NCI-H146 treated with DMSO at 0.1 percent for 48 hours (cell line): ENCODE measurements at regions not wholly inside any gene's neighbourhood (a gene's known extent, or its start where the extent isn't known, plus 50 kb on each side); places are given as distances from the start of the nearest gene placed in this dataset.

Source experiments
- DNase-seq: peaks from one replicate; lab custom pipeline; 2025; ENCODE audit not compliant: unreplicated experiment; lab: John Stamatoyannopoulos, UW

DNA sequence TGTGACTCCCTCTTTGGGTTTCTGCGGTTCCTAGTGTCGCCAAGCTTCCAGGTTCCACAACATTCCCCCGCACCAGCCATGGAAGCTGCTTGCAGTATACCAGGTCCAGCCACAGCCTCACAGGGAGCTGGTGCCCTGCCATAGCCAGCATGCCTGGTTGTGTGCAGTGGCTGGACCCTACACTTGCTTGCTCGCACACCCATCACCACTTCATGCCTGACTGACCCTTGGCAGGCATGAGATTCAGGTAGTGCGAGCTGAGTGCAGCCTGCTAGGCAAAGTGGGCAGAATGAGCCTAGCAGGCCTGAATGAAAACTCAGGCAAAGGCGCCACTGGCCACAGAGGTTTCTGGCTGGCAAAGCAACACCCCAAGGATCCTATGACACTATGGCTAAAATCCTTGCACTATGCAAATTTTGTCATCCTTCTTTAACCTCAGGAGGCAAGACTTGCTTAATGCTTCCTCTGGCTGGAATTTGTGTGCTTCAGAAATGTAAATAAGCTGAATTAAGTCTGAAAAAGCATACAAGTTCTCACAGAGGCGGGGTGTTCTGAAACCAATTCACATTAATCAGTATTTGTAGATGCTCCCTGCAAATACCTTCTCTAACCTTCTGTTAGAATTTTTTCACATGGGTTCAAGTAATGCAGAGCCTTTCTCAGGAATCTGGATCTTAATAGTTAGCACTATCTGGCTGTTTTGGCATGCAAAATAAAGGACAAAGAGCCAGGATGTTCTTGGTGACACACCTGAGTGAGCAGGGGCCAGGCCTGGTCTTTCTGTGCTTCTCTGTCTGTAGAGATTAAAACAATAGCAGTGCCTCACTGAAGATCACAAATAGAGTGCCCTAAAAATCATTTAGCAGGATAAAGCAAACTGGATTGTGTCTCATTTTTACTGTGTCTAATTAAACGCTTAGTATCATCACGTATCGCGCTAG lies 256.9 kb downstream of the GPATCH2 start:
- no peak for DNase-seq

DNA sequence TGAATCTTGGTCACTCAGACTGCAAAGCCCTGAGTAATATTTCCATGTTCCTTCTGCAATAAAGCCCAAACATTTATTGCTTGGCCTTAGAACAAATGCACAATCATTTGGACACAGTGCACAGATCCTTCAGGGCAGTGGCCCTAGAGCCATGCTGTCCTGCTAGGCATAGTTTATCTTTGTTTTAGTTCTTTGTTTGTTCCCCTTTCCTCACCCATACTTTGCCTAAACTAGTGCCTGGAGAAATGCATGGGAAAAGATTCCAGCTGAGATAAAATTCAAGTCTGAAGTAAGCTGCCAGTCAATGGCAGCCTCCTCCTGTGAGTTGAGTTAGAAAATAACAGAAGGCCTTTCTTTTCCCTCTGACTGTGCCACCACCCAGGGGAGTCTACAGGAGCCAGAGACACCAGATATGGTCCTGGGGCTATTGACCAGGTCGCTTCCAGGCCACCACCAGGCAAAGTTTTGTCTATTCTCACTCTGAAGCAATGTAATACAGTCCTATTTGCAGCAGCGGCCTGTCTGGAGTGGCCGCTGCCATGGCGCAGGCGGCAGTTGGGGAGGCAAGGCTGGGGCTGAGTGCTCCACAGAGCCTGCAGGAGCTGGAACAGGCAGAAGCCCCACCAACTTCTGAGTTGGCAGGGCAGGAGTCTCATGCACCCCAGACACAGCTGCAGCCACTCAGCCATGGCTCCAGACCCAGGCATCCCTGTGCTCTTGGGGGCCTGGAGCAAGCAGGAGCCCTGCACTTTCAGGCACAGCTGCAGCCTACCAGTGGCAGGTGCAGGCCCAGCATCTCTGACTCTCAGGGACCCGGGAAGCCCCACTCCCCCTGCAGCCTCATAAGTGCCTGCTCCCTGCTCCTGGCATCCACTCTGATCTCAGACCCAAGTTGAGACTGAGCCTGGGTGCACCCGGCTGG lies 258.6 kb downstream of the GPATCH2 start:
- no peak for DNase-seq

DNA sequence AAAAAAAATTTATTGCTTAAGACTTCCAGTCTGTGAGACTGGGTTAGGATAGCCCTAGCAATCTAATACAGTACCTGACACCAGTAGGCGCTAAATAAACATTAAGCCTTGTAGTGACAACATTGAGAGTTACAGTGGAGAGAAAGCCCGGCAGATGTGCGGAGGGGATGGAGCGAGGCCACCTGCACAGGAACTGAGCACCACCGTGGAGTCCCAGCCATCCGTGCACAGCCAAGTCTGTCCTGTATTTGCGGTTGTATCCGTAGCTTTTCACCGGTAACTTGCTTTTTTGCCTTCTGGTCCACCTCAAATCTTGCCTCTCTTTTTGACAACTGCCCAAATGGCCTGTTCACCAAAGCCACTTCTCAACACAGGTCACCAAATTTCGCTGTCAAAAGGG lies 260.1 kb downstream of the GPATCH2 start:
- no peak for DNase-seq

DNA sequence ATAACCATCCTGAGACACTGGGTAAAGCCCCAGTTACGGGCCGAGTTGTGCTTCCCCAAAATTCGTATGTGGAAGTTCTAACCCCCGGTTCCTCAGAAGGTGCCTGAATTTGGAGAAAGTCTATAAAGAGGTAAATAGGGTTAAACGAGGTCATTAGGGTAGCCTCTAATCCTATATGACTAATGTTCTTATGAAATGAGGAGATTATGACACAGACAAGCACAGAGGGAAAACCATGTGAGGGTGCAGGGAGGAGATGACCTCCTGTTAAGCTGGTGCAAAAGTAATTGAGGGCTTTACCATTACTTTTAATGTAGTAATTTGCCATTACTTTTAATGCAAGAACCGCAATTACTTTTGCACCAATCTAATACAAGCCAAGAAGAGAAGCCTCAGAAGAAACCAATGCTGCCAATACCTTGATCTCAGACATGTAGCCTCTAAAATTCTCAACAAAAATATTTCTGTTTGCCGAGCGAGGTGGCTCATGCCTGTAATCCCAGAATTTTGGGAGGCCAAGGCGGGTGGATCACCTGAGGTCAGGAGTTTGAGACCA lies 260.8 kb downstream of the GPATCH2 start:
- no peak for DNase-seq

DNA sequence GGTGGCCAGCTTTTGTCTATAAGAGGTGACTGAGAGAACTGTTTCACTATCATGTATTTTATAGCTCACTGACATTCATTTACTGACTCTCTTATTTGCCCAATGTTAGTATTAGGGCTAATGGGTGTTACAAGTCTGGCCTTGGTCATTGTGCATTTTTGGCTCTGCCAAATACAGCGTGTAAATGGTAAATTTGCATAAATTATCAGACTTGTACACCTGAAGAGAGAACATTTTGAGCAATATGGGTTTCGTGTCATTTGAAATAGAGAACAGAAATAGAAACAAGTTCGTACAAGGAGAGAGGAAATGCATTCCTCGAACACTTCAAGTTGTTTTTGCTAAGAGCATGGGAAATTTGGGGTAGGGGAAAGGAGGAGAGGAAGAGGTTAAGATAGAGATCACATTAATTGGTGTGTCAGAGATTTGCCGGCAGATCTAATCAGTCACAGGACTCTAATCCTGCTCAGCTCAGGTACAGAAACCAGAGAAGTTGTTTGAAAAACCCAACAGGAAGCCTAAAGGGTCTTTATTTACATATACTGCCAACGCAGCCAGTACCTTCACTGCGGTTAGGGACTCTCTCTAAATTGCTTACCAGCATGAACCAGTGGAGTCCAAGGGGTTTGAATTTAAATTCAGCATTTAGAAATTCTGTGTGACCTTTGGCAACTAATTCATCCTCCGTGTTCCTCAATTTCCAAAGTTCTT lies 261.5 kb downstream of the GPATCH2 start:
- DNase-seq, result no peak

DNA sequence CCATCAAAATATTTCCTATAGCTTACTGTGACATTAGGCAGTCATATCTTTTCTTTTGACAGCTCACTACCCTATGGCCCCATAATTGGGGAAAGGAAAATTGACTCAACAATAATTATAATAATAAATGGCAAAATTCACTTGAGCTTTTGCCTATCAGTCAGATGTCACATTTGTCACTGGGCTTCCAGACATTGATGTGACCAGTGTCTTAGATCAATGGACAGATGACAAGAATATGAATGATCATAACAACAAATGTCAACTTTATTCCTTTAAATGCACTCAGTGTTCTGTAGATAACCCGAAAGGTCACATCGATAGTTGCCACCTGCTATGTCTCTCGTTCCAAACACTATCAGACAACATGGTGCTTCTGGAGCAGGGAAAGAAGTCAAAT lies 266.7 kb downstream of the GPATCH2 start:
- peak; percentile 34 for DNase-seq

DNA sequence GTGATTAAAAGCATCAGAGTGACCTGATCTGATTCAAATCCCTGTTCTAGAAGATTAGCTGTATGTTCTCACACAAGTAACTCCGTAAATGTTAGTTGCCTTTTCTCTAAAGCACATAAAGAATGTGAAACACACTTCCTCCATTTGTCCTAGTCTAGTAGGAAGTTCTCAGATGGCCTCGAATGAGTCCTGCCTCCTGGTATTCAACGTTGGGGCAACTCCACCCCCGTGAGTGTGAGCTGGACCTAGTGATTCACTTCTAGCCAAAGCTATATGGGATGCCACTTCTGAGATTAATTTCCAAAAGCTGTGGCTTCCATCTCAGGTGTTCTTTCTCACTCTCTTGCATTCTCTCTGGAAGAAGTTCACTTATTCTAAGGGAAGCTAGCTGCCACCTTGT lies 267.6 kb downstream of the GPATCH2 start:
- no peak for DNase-seq

DNA sequence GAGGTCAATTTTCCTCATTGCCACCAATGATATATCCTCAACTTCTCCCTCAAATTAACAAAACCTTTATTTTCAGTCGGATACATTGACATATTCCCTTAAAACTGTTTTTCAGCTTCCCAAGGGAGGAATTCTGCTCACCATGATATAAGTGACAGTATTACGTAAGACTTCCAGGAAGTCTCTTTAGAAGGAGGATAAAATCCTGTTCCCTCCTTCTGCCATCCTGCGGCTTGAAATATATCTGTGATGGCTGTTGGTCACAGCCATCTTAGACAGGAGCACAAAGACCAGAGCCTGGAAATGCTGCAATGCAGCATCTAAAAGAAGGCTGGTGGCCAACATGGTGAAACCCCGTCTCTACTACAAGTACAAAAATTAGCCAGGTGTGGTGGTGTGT lies 270.4 kb downstream of the GPATCH2 start:
- no peak for DNase-seq

DNA sequence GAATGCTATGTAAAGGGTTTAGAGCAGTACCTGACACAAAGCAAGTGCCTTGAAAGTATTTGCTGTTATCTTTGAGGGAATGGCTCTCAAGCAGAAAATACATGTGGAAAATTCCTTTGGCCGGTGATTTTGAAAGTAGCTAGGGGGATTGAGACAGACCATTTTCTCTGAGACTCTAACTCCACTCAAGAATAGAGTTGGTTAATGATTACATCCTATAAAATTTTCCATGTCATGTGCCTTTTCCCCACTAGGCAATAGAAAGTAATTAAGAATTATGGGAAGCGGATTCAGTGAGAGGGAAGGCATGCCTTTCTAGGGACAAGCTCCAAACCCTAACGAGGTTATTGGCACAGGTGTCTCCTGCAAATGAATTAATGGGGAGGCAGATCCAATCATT lies 276.0 kb downstream of the GPATCH2 start:
- no peak for DNase-seq

DNA sequence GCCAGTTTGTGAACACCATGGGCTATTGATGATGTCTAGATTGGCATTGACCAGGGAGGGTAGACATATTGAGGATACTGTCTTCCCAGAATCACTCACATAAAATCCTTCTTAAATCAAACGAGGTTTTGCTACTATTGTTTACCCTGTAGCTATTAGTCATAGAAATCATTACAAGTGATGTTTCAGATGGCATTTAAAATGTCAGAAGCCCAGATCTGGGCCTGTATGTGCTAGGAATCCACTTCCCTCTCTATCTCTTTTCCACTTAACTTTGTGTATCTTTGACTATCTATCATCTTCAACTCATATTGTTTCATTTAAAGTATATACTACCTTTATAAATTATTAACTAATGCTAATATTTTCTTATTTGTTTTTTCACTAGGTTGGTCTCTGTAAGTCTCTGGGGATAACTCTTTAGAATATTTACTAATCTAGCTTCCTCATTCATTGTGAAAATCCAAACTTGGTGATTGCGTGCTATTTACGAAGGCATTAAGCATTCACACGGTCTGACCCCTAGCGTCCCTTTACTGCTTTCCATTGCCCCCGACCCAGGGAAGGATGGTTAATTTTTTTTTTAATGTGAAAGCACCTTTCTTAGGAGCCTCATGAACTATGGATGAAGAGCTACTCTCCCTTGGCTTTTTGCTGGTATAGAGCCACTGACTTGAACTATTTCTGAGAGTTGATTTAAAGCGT lies 281.8 kb downstream of the GPATCH2 start:
- DNase-seq, result no peak

DNA sequence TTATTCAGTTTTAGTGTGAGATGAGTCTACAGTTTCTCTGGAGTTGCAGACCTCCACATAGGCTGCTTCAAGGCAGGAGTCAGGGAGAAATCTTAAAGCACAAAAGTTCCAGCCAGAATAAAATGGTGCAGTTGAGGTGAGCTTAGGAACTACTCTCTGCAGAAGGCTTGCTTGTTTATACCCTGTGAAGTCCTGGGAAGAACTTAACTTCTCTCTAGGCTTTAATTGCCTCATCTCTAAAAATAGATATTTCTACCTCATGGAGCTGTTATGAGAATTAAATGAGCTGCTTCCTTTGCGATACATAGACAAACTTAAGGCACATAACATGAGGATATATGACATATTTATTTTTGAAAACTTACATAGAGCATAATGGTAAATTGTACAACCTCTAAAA lies 286.2 kb downstream of the GPATCH2 start:
- DNase-seq, result no peak

DNA sequence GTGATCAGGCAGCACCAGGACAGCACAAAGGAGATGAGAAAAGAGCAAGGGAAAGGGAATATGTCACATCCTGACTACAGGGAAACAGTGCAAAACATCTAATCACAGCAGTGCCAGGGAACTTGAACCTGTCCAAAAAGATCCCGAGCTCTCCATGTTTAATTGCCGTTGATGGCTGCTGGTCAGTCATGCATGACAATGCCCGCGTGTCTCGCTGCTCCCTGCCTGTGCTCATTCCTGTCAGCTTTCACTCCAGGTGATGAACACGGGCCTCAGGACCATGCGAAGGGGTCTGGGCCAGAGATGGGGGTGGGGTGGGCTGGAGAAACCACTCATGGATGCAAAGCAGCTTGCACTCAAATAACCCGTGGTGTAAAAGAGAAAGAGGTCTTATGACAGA lies 287.0 kb downstream of the GPATCH2 start:
- DNase-seq, result peak; percentile 46

DNA sequence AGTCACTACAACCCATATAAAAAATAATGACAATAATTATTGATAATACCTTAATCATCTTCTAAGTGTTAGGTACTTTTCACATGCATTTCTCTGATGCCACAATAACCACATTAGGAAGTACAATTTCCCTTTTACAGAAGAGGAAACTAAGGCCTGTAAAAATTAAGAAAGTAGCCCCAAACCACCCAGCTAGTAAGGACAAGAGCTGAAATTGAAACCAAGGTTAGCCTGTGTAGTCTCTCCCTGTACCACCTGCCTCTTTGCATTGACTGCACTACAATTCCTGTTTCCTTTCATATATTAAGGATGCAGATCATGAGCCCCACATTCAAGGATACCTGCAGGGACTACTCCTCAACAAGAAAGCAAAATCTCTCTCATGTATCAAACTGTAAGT lies 288.8 kb downstream of the GPATCH2 start:
- no peak for DNase-seq

DNA sequence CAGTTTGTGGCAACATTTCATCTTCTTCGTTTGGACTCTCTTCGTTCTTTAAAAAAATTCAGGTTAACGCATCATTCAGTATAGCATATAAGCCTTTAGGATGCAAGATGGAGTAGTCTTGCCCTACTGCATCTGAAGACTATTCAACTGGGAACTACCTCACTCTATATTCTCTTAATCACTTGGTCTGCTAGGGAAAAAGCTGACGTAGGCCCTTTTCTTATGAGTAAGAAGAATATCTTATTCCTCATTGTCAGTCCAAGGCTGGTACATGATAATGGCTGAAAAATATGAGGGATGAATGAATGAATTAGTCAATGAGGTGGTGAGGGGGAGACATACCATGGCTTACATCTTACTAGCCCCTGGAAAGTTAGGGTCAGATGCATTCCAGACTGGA lies 294.2 kb downstream of the GPATCH2 start:
- DNase-seq, result no peak

DNA sequence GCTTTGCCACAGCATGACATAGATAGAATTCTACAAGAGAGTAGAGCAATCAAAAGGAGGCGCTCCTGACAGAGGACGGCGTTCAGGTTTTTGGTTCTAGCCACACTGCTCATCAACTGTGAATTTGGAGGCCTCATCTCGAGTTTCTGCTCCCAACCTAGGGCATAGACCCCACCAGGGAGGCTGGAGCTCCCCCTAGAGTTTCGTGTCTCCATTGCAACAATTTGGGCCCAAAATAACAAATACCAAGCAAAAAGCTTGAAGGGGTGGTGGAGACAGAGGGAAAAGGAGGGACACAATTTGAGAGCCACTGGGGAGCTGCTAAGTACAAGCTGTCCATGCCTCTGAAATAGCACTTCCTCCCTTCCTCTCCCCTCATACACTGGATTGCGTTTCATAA lies 297.0 kb downstream of the GPATCH2 start:
- peak; percentile 8 for DNase-seq

DNA sequence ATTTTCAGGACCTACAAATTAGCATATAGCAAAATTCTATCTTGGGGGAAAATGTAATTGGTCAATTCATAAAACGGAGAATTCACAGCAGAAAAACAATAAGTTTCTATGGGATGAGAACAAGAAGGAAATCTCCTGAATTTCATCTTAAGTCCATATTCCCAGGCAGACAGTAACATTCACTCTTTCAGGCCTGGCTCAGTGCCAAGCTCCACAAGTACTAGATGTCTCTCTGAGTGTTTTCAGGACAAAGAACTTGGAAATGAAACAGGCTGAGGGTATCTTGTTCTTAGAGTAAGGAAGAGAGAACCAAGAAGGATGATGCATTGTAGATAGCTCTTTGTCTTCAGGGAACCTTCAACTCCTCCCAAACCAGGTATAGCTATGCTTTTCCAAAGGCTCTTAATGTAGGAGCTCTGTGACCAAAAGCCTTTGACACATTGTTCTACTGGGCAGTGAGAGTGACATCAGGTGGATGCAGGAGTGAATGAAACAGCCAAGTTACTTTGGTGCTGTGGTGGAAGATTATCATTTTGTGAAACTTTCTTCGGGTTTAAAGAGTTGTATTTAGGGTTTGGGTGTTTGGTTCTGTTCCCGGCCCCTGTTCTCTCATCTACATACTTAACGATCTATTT lies 298.3 kb downstream of the GPATCH2 start:
- peak; percentile 12 for DNase-seq

DNA sequence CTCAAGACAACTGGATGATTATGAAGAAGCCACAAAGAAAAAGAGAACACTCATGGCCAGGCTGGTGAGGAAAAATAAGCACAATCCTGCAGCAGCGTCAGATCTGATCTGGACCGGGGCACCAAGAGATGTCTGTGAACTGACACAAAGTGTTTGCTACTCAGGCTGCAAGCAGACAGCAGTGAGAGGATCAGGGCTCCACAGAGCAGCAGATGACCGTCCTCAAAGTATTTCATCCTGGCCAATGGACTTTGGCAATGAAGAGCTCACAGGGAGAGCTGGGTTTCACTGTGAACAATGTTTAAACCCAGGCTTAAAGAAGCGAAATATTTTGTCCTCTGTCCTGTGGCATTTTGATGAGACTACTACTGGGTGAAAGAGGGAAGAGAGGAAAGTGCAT lies 299.2 kb downstream of the GPATCH2 start:
- DNase-seq, result no peak

DNA sequence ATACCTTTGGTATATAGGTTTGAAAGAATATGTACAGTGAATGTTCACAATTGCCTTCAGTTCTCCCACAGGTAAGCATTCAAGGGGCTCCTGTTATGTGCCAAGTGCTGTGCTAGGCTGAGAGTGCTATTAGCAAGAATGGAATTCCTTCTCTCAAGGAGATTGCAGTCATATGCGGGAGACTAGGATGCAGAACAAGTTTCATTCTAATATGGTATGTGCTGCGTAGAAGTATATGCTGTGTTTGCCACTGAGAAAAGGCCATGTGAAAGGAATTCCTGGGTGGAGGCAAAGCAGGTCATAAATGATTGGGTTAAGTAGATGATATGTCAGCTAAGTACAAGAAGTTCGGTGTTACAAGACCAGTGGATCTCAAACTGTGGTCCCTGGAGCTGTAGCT lies 303.0 kb downstream of the GPATCH2 start:
- no peak for DNase-seq

DNA sequence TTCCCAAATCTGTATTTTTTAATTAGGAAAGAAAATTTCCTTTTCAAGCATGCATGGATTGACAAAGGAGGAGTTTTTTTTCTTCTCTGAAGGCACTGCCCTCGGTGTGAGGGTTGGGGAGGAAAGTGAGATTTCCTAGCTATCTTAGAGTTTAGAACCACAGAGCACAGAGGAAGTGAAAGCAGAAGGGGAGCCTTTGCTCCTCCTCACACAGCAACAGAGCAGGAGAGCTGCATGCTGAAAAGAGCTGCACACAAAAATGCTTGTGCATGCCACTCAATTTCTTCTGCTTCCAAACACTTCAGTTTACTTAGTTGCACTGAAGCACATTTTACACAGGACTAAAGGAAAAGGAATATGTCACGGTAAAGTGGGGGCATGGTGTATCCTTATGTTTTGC lies 308.1 kb downstream of the GPATCH2 start:
- no peak for DNase-seq

DNA sequence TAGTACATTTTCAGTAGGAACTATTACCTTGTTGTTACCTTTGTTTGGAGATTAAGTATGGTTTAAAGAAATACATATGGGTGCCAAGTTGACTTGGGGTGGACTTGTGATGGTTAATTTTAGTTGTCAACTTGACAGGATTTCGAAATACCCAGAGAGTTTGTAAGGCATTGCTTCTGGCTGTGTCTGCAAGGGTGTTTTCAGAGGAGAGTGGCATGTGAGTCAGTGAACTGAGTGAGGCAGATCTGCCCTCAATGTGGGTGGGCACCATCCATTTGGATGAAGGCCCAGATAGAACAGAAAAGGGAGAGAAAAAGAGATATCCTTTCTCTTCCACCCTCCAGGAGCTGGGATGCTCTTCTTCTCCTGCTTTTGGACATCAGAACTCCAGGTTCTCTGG lies 315.5 kb downstream of the GPATCH2 start:
- DNase-seq, result no peak
